Adrenal gland (tissue), 5 donors: ENCODE measurements at regions not wholly inside any gene's neighbourhood (a gene's known extent, or its start where the extent isn't known, plus 50 kb on each side); places are given as distances from the start of the nearest gene placed in this dataset.

Source experiments
- POLR2A ChIP-seq, 2 donors: fragments of 450-650 bp; IDR thresholded peaks; one replicate each; pipeline ENCODE4 v1.6.1; 2017; ENCODE audit warnings: antibody characterized with exemption in 2 of 2, mild to moderate bottlenecking in 2 of 2, moderate library complexity in 1 of 2
- TF ChIP-seq, protein P1 (sequence below), 6 experiments: fragments of 450-650 bp in 4 of 6; fragments of 200-600 bp in 2 of 6; sonication (generic) in 1 of 6; IDR thresholded peaks; 1 replicate in 5 of 6; 2 replicates in 1 of 6; pipeline versions ENCODE4 v1.5.1 to v1.8.0; 2016 to 2021; ENCODE audit warnings: antibody characterized with exemption in 6 of 6, mild to moderate bottlenecking in 2 of 6, moderate library complexity in 1 of 6
- donor health status: DM: no; HTN: no; CAD: no.

DNA sequence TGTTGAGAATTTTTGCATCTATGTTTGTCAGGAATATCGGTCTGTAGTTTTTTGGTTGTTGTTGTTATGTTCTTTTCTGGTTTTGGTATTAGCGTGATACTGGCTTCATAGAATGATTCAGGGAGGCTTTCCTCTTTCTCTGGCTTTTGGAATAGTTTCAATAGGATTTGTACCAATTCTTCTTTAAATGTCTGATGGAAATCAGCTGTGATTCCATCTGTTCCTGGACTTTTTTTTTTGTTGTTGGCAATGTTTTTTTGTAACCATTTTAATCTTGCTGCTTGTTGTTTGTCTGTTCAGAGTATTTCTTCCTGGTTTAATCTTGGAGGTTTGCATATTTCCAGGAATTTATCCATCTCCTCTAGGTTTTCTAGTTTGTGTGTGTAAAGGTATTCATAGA is 81.5 kb upstream of the GK2 start:
- TF ChIP-seq, protein P1, sequence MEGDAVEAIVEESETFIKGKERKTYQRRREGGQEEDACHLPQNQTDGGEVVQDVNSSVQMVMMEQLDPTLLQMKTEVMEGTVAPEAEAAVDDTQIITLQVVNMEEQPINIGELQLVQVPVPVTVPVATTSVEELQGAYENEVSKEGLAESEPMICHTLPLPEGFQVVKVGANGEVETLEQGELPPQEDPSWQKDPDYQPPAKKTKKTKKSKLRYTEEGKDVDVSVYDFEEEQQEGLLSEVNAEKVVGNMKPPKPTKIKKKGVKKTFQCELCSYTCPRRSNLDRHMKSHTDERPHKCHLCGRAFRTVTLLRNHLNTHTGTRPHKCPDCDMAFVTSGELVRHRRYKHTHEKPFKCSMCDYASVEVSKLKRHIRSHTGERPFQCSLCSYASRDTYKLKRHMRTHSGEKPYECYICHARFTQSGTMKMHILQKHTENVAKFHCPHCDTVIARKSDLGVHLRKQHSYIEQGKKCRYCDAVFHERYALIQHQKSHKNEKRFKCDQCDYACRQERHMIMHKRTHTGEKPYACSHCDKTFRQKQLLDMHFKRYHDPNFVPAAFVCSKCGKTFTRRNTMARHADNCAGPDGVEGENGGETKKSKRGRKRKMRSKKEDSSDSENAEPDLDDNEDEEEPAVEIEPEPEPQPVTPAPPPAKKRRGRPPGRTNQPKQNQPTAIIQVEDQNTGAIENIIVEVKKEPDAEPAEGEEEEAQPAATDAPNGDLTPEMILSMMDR (IDR thresholded peaks at IDR 0.05): no peak
- no peak for TF ChIP-seq POLR2A (IDR thresholded peaks at IDR 0.05)
